Loucy (cell line): ENCODE measurements at regions not wholly inside any gene's neighbourhood (a gene's known extent, or its start where the extent isn't known, plus 50 kb on each side); places are given as distances from the start of the nearest gene placed in this dataset.

Source experiments
- EZH2phosphoT487 ChIP-seq: fragments of 200-600 bp; IDR thresholded peaks from 2 replicates; pipeline ENCODE4 v1.6.1; 2018; ENCODE audit warnings: antibody characterized with exemption, mild to moderate bottlenecking, moderate library complexity, borderline replicate concordance
- TF ChIP-seq, protein P1 (sequence below): fragments of 200-600 bp; sonication (generic); conservative IDR thresholded peaks from 2 replicates; pipeline ENCODE4 v1.5.1; 2014; ENCODE audit warnings: mild to moderate bottlenecking, antibody characterized with exemption, low read length

DNA sequence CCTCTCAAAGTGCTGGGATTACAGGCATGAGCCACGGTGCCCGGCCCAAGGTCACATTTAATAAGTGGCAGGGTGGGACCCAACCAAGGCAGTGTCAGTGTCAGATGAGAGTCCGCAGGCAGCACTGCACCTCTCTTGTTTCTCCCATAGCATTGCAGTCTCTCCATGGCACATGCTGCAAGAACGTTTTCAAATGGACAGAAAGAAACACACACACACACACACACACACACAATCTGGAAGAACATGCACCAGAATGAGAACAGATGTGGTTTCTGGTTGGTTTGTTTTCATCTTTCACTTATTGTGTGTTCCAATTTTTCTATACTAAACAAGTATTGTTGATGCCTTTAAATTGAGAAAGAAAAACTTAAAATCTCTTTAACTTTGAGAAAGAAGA lies 126.5 kb downstream of the SYF2 start:
- TF ChIP-seq, protein P1, sequence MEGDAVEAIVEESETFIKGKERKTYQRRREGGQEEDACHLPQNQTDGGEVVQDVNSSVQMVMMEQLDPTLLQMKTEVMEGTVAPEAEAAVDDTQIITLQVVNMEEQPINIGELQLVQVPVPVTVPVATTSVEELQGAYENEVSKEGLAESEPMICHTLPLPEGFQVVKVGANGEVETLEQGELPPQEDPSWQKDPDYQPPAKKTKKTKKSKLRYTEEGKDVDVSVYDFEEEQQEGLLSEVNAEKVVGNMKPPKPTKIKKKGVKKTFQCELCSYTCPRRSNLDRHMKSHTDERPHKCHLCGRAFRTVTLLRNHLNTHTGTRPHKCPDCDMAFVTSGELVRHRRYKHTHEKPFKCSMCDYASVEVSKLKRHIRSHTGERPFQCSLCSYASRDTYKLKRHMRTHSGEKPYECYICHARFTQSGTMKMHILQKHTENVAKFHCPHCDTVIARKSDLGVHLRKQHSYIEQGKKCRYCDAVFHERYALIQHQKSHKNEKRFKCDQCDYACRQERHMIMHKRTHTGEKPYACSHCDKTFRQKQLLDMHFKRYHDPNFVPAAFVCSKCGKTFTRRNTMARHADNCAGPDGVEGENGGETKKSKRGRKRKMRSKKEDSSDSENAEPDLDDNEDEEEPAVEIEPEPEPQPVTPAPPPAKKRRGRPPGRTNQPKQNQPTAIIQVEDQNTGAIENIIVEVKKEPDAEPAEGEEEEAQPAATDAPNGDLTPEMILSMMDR = no peak
- TF ChIP-seq EZH2phosphoT487 = no peak
